ENCODE measurements at regions not wholly inside any gene's neighbourhood (a gene's known extent, or its start where the extent isn't known, plus 50 kb on each side); places are given as distances from the start of the nearest gene placed in this dataset.

- TF ChIP-seq, protein P1, sequence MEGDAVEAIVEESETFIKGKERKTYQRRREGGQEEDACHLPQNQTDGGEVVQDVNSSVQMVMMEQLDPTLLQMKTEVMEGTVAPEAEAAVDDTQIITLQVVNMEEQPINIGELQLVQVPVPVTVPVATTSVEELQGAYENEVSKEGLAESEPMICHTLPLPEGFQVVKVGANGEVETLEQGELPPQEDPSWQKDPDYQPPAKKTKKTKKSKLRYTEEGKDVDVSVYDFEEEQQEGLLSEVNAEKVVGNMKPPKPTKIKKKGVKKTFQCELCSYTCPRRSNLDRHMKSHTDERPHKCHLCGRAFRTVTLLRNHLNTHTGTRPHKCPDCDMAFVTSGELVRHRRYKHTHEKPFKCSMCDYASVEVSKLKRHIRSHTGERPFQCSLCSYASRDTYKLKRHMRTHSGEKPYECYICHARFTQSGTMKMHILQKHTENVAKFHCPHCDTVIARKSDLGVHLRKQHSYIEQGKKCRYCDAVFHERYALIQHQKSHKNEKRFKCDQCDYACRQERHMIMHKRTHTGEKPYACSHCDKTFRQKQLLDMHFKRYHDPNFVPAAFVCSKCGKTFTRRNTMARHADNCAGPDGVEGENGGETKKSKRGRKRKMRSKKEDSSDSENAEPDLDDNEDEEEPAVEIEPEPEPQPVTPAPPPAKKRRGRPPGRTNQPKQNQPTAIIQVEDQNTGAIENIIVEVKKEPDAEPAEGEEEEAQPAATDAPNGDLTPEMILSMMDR (conservative IDR thresholded peaks at IDR 0.05): no peak
- no peak for TF ChIP-seq ZFX (IDR thresholded peaks at IDR 0.05)
These were observed 340.9 kb upstream of the PSMD7 start for GRCh38 chr16:73955702-73956101.

Data from C4-2B (cell line).